NB4 (cell line): ENCODE measurements at regions not wholly inside any gene's neighbourhood (a gene's known extent, or its start where the extent isn't known, plus 50 kb on each side); places are given as distances from the start of the nearest gene placed in this dataset.
"Not testable (repeated sequence)": the region's sequence is repeated elsewhere in the genome, so short reads cannot be mapped to it uniquely, and the experiment has no call there.

ENCODE experiments used
- POLR2A ChIP-seq: IDR thresholded peaks from 2 replicates; pipeline ENCODE4 v1.6.1; 2011; ENCODE audit warnings: mild to moderate bottlenecking; ENCODE audit not compliant: insufficient read length; ENCODE audit errors: extremely low read depth
- TF ChIP-seq, protein P1 (sequence below): IDR thresholded peaks from one replicate; pipeline ENCODE4 v1.5.1; 2012; ENCODE audit warnings: low read depth, low read length

DNA sequence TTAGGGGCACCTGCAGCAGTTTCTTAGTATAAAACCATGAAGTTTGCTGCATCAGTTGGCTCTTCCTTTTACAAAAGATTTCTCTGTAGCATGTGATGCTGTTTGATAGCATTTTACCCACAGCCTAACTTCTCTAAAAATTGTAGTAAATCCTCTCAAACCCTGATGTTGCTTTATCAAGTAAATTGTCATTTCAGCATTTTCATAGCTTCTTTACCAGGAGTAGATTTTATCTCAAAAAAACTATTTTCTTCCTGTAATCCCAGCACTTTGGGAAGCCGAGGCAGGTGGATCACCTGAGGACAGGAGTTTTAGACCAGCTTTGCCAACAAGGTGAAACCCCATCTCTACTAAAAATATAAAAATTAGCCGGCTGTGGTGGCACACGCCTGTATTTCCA, 144.5 kb upstream of the FOLH1 start:
- TF ChIP-seq, protein P1, sequence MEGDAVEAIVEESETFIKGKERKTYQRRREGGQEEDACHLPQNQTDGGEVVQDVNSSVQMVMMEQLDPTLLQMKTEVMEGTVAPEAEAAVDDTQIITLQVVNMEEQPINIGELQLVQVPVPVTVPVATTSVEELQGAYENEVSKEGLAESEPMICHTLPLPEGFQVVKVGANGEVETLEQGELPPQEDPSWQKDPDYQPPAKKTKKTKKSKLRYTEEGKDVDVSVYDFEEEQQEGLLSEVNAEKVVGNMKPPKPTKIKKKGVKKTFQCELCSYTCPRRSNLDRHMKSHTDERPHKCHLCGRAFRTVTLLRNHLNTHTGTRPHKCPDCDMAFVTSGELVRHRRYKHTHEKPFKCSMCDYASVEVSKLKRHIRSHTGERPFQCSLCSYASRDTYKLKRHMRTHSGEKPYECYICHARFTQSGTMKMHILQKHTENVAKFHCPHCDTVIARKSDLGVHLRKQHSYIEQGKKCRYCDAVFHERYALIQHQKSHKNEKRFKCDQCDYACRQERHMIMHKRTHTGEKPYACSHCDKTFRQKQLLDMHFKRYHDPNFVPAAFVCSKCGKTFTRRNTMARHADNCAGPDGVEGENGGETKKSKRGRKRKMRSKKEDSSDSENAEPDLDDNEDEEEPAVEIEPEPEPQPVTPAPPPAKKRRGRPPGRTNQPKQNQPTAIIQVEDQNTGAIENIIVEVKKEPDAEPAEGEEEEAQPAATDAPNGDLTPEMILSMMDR: not testable (repeated sequence)
- not testable (repeated sequence) for TF ChIP-seq POLR2A
